ENCODE measurements at regions not wholly inside any gene's neighbourhood (a gene's known extent, or its start where the extent isn't known, plus 50 kb on each side); places are given as distances from the start of the nearest gene placed in this dataset.

DNA sequence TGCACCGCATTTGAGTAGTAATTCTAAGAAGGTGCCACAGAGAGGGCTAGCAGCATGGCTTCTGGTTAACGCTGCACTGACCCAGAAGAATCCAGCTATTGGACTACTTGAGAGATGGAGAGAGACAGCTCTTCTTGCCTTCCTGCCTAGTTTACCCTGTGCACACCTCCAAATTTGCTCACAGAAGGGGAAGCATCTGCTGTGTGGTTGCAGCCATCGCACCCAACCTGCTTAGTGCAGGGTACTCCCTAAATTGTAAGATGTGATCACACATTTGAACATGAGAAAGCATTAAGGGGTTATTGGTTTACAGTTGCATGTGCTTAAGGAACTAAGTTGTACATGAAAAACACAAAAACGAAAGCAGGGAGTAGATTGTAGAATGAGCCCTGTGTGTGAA, 122.1 kb downstream of the FOXB1 start:
- no peak for TF ChIP-seq YY1 (IDR thresholded peaks at IDR 0.05)
- no peak for TF ChIP-seq GABPA (IDR thresholded peaks at IDR 0.05 in 1 of 2, conservative IDR thresholded peaks at IDR 0.05 in 1 of 2)
